ENCODE measurements at regions not wholly inside any gene's neighbourhood (a gene's known extent, or its start where the extent isn't known, plus 50 kb on each side); places are given as distances from the start of the nearest gene placed in this dataset.

- CTCF ChIA-PET = interaction anchor here (0.6 kb wide), 1 partner anchor 960 kb away, joined by 3 read pairs; no protein-coding TSS in a partner anchor
- Histone ChIP-seq H4K20me1 (ENCODE audit: insufficient read depth, low read length) (no peaks in the 10 kb centered on the region), H4K8ac (ENCODE audit: low read depth in 2 of 2, low read length in 2 of 2) (no peak overlapping the region), H3K9me1 (ENCODE audit: insufficient read depth, low read length) (no peaks in the 10 kb centered on the region), H3K18ac (ENCODE audit: low read depth, low read length) (no peak overlapping the region), H3K27ac (ENCODE audit: insufficient read depth, low read length) (no peak overlapping the region), H3K9me3 (ENCODE audit: control insufficient read depth, insufficient read depth, low read length) (peaks cover 25% of the 10 kb centered on the region), H3K23ac (ENCODE audit: low read depth, low read length) (no peak overlapping the region), H2BK120ac (ENCODE audit: low read depth, low read length) (no peak overlapping the region), H3K56ac (ENCODE audit: extremely low read depth, insufficient read depth, low read length) (no peak overlapping the region), H3K27me3 (ENCODE audit: control insufficient read depth, insufficient read depth, low read length) (no peaks in the 10 kb centered on the region), H3K4me3 (ENCODE audit: insufficient read depth, low read depth, low read length) (no peak overlapping the region), H4K91ac (ENCODE audit: insufficient read depth, low read depth, low read length) (no peak overlapping the region), H3K79me1 (ENCODE audit: low read depth in 1 of 2, low read length in 2 of 2) (no peaks in the 10 kb centered on the region), H3K9ac (ENCODE audit: low read depth, low read length) (no peak overlapping the region), H3K4ac (ENCODE audit: low read depth, low read length) (no peak overlapping the region), H2BK20ac (ENCODE audit: low read depth, low read length) (no peak overlapping the region), H3K4me2 (ENCODE audit: low read depth, low read length) (no peak overlapping the region), H2BK15ac (ENCODE audit: low read depth, low read length) (no peak overlapping the region), H3K36me3 (ENCODE audit: control insufficient read depth, insufficient read depth, low read length) (no peaks in the 10 kb centered on the region), H3K14ac (replicated peaks; ENCODE audit: low read depth, low read length) (no peak overlapping the region), H2AK5ac (ENCODE audit: low read depth, low read length) (no peak overlapping the region), H2AFZ (replicated peaks; ENCODE audit: low read length, poor library complexity) (no peak overlapping the region), H2AK9ac (replicated peaks; ENCODE audit: low read depth, low read length, poor library complexity) (no peak overlapping the region), H2BK5ac (ENCODE audit: low read depth, low read length, poor library complexity, severe bottlenecking) (no peak overlapping the region), H4K5ac (ENCODE audit: low read depth, low read length) (no peak overlapping the region), H3K4me1 (ENCODE audit: control insufficient read depth, insufficient read depth, low read length) (no peaks in the 10 kb centered on the region)
- BruUV-seq (replicated peaks) = no TSS peak
- POLR2A ChIA-PET (ENCODE audit: unreplicated experiment) = no interaction called here
- no CpG with 5 or more reads among the region's 2 CpGs for WGBS, 2 experiments (ENCODE audit: extremely low coverage in 2 of 2, insufficient read length in 1 of 2)
- in situ Hi-C loops (cut with MboI; ENCODE audit: low sequenced_read_pairs) (no loop called here), intact Hi-C loops (cut with micrococcal nuclease) (no loop called here), dilution Hi-C loops (cut with HindIII; ENCODE audit: low sequenced_read_pairs, unreplicated experiment) (no loop called here)
- DNase-seq (no peak), ATAC-seq (ENCODE audit: low read depth) (no peak)
- TF ChIP-seq RAD21 (IDR thresholded peaks at IDR 0.05; ENCODE audit: low read length) (no peak), CHD1 (IDR thresholded peaks at IDR 0.05; ENCODE audit: low read depth, low read length) (no peak), BHLHE40 (IDR thresholded peaks at IDR 0.05; ENCODE audit: low read depth, low read length) (no peak), NFE2L2 (IDR thresholded peaks at IDR 0.05; ENCODE audit: low read depth, low read length) (no peak)
Measured at GRCh38 chr11:133593036-133593435, 60.7 kb upstream of the OPCML start.
